IMR-90 (cell line): ENCODE measurements at regions not wholly inside any gene's neighbourhood (a gene's known extent, or its start where the extent isn't known, plus 50 kb on each side); places are given as distances from the start of the nearest gene placed in this dataset.

Experiments used
- ATAC-seq: fragments of 200-7000 bp; cut with Tn5 transposase; 2 replicates; pipeline ENCODE4 v1.9.1; 2020; ENCODE audit warnings: low read depth, mild to moderate bottlenecking, moderate library complexity
- BruUV-seq: library from RNA; stranded (reverse); fragments of 400-500 nt; replicated peaks from 2 replicates; lab custom pipeline; 2021; lab: Mats Ljungman, UMichigan
- CTCF ChIA-PET: fragments of 300-600 bp; formaldehyde crosslinking; extraction: SDS; loops from one replicate; lab custom pipeline; 2021; ENCODE audit warnings: antibody characterized with exemption; lab: Yijun Ruan, JAX
- POLR2A ChIA-PET: fragments of 300-600 bp; sonication (Branson Sonifier 250); formaldehyde crosslinking; loops from one replicate; lab custom pipeline; 2022; ENCODE audit warnings: antibody characterized with exemption; ENCODE audit not compliant: unreplicated experiment; lab: Charles Lee
- DNase-seq: peaks from one replicate; pipeline ENCODE4 v3.0.0; 2013
- H2AFZ ChIP-seq: replicated peaks from 2 replicates; pipeline ENCODE3; 2013; ENCODE audit warnings: low read length, mild to moderate bottlenecking; ENCODE audit not compliant: poor library complexity
- H2AK5ac ChIP-seq: 2 replicates; pipeline ENCODE4 v1.6.1; 2013; ENCODE audit warnings: low read depth, low read length, inconsistent platforms
- H2AK9ac ChIP-seq: replicated peaks from 2 replicates; pipeline ENCODE3; 2013; ENCODE audit warnings: mild to moderate bottlenecking, low read depth, low read length, moderate library complexity; ENCODE audit not compliant: poor library complexity
- H2BK120ac ChIP-seq: 2 replicates; pipeline ENCODE4 v1.6.1; 2013; ENCODE audit warnings: low read depth, low read length, inconsistent platforms
- H2BK15ac ChIP-seq: 3 replicates; pipeline ENCODE4 v1.6.1; 2013; ENCODE audit warnings: low read depth, low read length, inconsistent platforms
- H2BK20ac ChIP-seq: 2 replicates; pipeline ENCODE4 v1.6.1; 2013; ENCODE audit warnings: low read depth, mild to moderate bottlenecking, inconsistent platforms, low read length, moderate library complexity
- H2BK5ac ChIP-seq: 2 replicates; pipeline ENCODE4 v1.6.1; 2013; ENCODE audit warnings: mild to moderate bottlenecking, low read depth, low read length, inconsistent platforms; ENCODE audit not compliant: poor library complexity, severe bottlenecking
- H3K14ac ChIP-seq: replicated peaks from 2 replicates; pipeline ENCODE4 v1.6.1; 2013; ENCODE audit warnings: low read depth, low read length, inconsistent platforms
- H3K18ac ChIP-seq: 2 replicates; pipeline ENCODE4 v1.6.1; 2013; ENCODE audit warnings: low read depth, low read length, control low read depth
- H3K23ac ChIP-seq: 2 replicates; pipeline ENCODE4 v1.6.1; 2013; ENCODE audit warnings: low read depth, low read length, inconsistent platforms
- H3K27ac ChIP-seq: 2 replicates; pipeline ENCODE4 v1.5.1; 2013; ENCODE audit warnings: mild to moderate bottlenecking, control low read depth, low read length; ENCODE audit not compliant: insufficient read depth
- H3K27me3 ChIP-seq: 2 replicates; pipeline ENCODE4 v1.6.1; 2013; ENCODE audit warnings: low read length; ENCODE audit not compliant: control insufficient read depth, insufficient read depth
- H3K36me3 ChIP-seq: 2 replicates; pipeline ENCODE4 v1.6.1; 2013; ENCODE audit warnings: low read length, mixed read lengths; ENCODE audit not compliant: control insufficient read depth, insufficient read depth
- H3K4ac ChIP-seq: 2 replicates; pipeline ENCODE4 v1.6.1; 2013; ENCODE audit warnings: low read depth, low read length, inconsistent platforms
- H3K4me1 ChIP-seq: 2 replicates; pipeline ENCODE4 v1.6.1; 2013; ENCODE audit warnings: low read length, mixed read lengths; ENCODE audit not compliant: control insufficient read depth, insufficient read depth
- H3K4me2 ChIP-seq: 2 replicates; pipeline ENCODE4 v1.6.1; 2013; ENCODE audit warnings: low read depth, mild to moderate bottlenecking, control low read depth, low read length, moderate library complexity
- H3K4me3 ChIP-seq: 2 replicates; pipeline ENCODE4 v1.5.1; 2013; ENCODE audit warnings: low read depth, mild to moderate bottlenecking, control low read depth, low read length, moderate library complexity; ENCODE audit not compliant: insufficient read depth
- H3K56ac ChIP-seq: 2 replicates; pipeline ENCODE4 v1.6.1; 2013; ENCODE audit warnings: low read length, inconsistent platforms; ENCODE audit not compliant: insufficient read depth; ENCODE audit errors: extremely low read depth
- H3K79me1 ChIP-seq, 2 experiments: 2 replicates each; pipeline ENCODE4 v1.6.1; 2013; ENCODE audit warnings: low read length in 2 of 2, inconsistent platforms in 1 of 2, low read depth in 1 of 2
- H3K9ac ChIP-seq: 2 replicates; pipeline ENCODE4 v1.6.1; 2013; ENCODE audit warnings: low read depth, low read length, control low read depth
- H3K9me1 ChIP-seq: 2 replicates; pipeline ENCODE4 v1.6.1; 2013; ENCODE audit warnings: low read length, inconsistent platforms; ENCODE audit not compliant: insufficient read depth
- H3K9me3 ChIP-seq: 2 replicates; pipeline ENCODE4 v1.6.1; 2013; ENCODE audit warnings: low read length; ENCODE audit not compliant: control insufficient read depth, insufficient read depth
- H4K20me1 ChIP-seq: 2 replicates; pipeline ENCODE4 v1.6.1; 2013; ENCODE audit warnings: low read length, inconsistent platforms; ENCODE audit not compliant: insufficient read depth
- H4K5ac ChIP-seq: 2 replicates; pipeline ENCODE4 v1.6.1; 2013; ENCODE audit warnings: mild to moderate bottlenecking, low read depth, low read length, control low read depth
- H4K8ac ChIP-seq, 2 experiments: 2 replicates each; pipeline ENCODE4 v1.6.1; 2013; ENCODE audit warnings: low read depth in 2 of 2, low read length in 2 of 2, control low read depth in 1 of 2, inconsistent platforms in 1 of 2
- H4K91ac ChIP-seq: 2 replicates; pipeline ENCODE4 v1.6.1; 2013; ENCODE audit warnings: low read depth, low read length, inconsistent platforms; ENCODE audit not compliant: insufficient read depth
- BHLHE40 ChIP-seq: fragments of 150-350 bp; IDR thresholded peaks from 2 replicates; pipeline ENCODE4 v1.6.1; 2016; ENCODE audit warnings: mild to moderate bottlenecking, low read depth, low read length
- CTCF ChIP-seq: conservative IDR thresholded peaks from 2 replicates; pipeline ENCODE4 v1.5.1; 2012; ENCODE audit warnings: mild to moderate bottlenecking, low read depth, low read length, improper control_type of control experiment
- MXI1 ChIP-seq: IDR thresholded peaks from 2 replicates; pipeline ENCODE4 v1.6.1; 2012; ENCODE audit warnings: low read depth, mild to moderate bottlenecking, low read length, moderate library complexity, borderline replicate concordance
- RCOR1 ChIP-seq: IDR thresholded peaks from 2 replicates; pipeline ENCODE4 v1.6.1; 2012; ENCODE audit warnings: mild to moderate bottlenecking, low read length, improper control_type of control experiment; ENCODE audit not compliant: insufficient replicate concordance
- WGBS, 2 experiments: methylation state at CpG; one replicate each; pipeline versions ENCODE4 v1.1.5 to v1.1.7; 2013; ENCODE audit warnings: missing lambda C conversion rate in 2 of 2; ENCODE audit not compliant: insufficient read length in 1 of 2; ENCODE audit errors: extremely low coverage in 2 of 2; 5-methylcytosine and 5-hydroxymethylcytosine counted together
- dilution Hi-C: fragments of 300-500 bp; cut with HindIII; formaldehyde crosslinking; loops from one replicate; pipeline ENCODE4 v1.14.3; 2018; ENCODE audit warnings: low sequenced_read_pairs; ENCODE audit not compliant: unreplicated experiment
- in situ Hi-C: fragments of 300-500 bp; cut with MboI; formaldehyde crosslinking; loops from 3 replicates; pipeline ENCODE4 v1.14.3; 2019; ENCODE audit warnings: low sequenced_read_pairs, inconsistent platforms, mixed read lengths
- intact Hi-C: fragments of 100-400 bp; cut with micrococcal nuclease; formaldehyde crosslinking; loops from 2 replicates; pipeline ENCODE4 v1.10.0; 2022

GRCh38 chr2:146587291-146587713 lies 1257.5 kb upstream of the ACVR2A start:
- in situ Hi-C loops = no loop called here
- TF ChIP-seq RCOR1 = no peak
- TF ChIP-seq MXI1 = no peak
- TF ChIP-seq CTCF = no peak
- no peak for TF ChIP-seq BHLHE40
- dilution Hi-C loops = no loop called here
- ChIA-PET POLR2A (no interaction called here), CTCF (interaction anchor here (0.6 kb wide), 1 partner anchor 144 kb away, joined by 3 read pairs; no protein-coding TSS in a partner anchor)
- no peak overlapping the region for H4K8ac ChIP-seq
- H3K56ac ChIP-seq = no peak overlapping the region
- no peak overlapping the region for H3K23ac ChIP-seq
- H3K4me3 ChIP-seq = no peak overlapping the region
- H2AFZ ChIP-seq = no peak overlapping the region
- no peaks in the 10 kb centered on the region for H3K36me3 ChIP-seq
- no peaks in the 10 kb centered on the region for H3K9me1 ChIP-seq
- no peak overlapping the region for H2AK9ac ChIP-seq
- no peaks in the 10 kb centered on the region for H4K20me1 ChIP-seq
- no peak overlapping the region for H3K18ac ChIP-seq
- no peaks in the 10 kb centered on the region for H3K79me1 ChIP-seq
- H3K9ac ChIP-seq = no peak overlapping the region
- 95% methylated on average over 25 of the region's 38 CpGs; no CpG with 5 or more reads in 1 of the 2 experiments for WGBS, 2 experiments
- intact Hi-C loops = no loop called here
- H3K4ac ChIP-seq = no peak overlapping the region
- no peak overlapping the region for H2BK20ac ChIP-seq
- no peaks in the 10 kb centered on the region for H3K4me1 ChIP-seq
- no TSS peak for BruUV-seq
- no peak overlapping the region for H2BK15ac ChIP-seq
- H2AK5ac ChIP-seq = no peak overlapping the region
- H4K5ac ChIP-seq = no peak overlapping the region
- no peak for DNase-seq
- ATAC-seq = no peak
- no peak overlapping the region for H2BK5ac ChIP-seq
- no peaks in the 10 kb centered on the region for H3K27me3 ChIP-seq
- H3K14ac ChIP-seq = no peak overlapping the region
- no peak overlapping the region for H2BK120ac ChIP-seq
- H3K27ac ChIP-seq = no peak overlapping the region
- no peak overlapping the region for H4K91ac ChIP-seq
- H3K9me3 ChIP-seq = no peaks in the 10 kb centered on the region
- no peak overlapping the region for H3K4me2 ChIP-seq
